ES-I3 (cell line): ENCODE measurements at regions not wholly inside any gene's neighbourhood (a gene's known extent, or its start where the extent isn't known, plus 50 kb on each side); places are given as distances from the start of the nearest gene placed in this dataset.

ENCODE experiments used
- H3K36me3 ChIP-seq: 2 replicates; pipeline ENCODE4 v1.6.1; 2013; ENCODE audit warnings: mild to moderate bottlenecking, low read length, control low read depth, moderate library complexity; ENCODE audit not compliant: insufficient read depth
- H3K4me1 ChIP-seq: 2 replicates; pipeline ENCODE4 v1.6.1; 2013; ENCODE audit warnings: mild to moderate bottlenecking, control low read depth, low read length; ENCODE audit not compliant: insufficient read depth
- H3K9ac ChIP-seq: 2 replicates; pipeline ENCODE4 v1.6.1; 2013; ENCODE audit warnings: low read depth, mild to moderate bottlenecking, low read length, moderate library complexity
- H3K9me3 ChIP-seq: 2 replicates; pipeline ENCODE4 v1.6.1; 2013; ENCODE audit warnings: mild to moderate bottlenecking, low read length, moderate library complexity; ENCODE audit not compliant: control insufficient read depth, insufficient read depth

DNA sequence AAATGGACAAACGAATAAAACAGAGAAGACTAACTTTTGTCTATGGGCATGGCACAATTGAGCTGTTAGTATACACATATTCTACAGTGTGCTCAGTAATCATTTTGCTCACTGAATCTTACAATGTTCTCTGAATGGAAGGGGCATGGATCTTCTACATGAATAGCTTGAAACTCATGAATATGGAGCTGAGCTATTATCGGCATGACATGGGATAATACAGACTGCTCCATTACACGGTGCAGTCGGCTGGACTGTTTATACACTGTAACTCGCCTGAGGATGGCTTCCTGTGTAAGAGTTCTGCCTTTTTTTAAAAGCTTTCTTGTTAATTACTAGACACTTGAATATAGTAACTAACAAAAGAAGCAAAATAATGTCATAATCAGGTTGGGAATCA lies 368.5 kb upstream of the MAD2L1 start:
- Histone ChIP-seq H3K4me1 (no peaks in the 10 kb centered on the region; the same call in 1 of the 2 replicates), H3K36me3 (no peaks in the 10 kb centered on the region), H3K9me3 (no peaks in the 10 kb centered on the region), H3K9ac (no peak overlapping the region)

DNA sequence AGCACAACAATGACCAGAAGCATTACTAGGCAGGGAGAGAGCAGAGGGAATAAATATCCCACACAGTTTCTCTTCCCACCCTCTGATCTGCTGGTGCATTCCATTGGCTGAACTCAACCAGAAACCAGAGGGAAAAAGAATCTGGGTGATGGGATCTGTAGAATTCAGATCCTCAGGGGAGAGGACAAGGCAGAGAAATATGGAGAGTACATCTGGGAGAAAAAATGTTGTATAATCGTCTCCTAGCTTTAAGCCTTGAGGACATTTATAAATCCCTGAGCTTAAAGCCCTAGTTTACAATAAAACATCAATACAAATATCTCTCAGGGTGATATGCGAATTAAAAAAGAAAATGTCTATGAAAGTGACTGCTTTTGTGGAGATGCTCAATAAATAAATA lies 368.1 kb upstream of the MAD2L1 start:
- Histone ChIP-seq H3K9ac (no peak overlapping the region), H3K9me3 (no peaks in the 10 kb centered on the region), H3K36me3 (no peaks in the 10 kb centered on the region), H3K4me1 (no peaks in the 10 kb centered on the region; the same call in 1 of the 2 replicates)

DNA sequence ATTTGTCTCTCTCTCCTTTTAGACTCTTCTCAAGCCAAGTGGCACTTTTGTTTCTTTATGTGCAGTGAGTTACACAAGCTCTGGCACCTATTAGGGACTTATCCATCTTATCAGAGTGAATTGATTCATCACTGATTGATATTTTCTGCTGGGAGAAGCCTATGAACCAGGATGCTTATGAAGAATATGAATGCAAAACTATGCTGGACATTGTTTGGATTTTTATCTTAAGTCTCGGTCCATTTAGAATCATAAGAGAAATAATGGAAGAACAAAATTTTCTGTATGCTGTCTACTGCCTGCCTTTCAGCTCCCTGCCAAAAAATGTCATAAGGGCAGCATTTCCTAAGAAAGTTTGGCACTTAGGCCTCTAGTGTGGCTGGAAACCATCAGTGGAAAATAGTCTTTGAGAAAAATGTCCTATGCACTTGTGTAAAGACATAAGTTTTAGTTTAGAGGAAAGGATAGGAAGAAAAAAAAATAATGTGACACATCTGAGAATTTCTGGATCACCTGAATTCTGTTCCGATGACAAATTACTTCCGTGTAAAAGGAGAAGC lies 365.7 kb upstream of the MAD2L1 start:
- Histone ChIP-seq H3K9me3 (no peaks in the 10 kb centered on the region), H3K4me1 (no peaks in the 10 kb centered on the region; the same call in 1 of the 2 replicates), H3K9ac (no peak overlapping the region), H3K36me3 (no peaks in the 10 kb centered on the region)

DNA sequence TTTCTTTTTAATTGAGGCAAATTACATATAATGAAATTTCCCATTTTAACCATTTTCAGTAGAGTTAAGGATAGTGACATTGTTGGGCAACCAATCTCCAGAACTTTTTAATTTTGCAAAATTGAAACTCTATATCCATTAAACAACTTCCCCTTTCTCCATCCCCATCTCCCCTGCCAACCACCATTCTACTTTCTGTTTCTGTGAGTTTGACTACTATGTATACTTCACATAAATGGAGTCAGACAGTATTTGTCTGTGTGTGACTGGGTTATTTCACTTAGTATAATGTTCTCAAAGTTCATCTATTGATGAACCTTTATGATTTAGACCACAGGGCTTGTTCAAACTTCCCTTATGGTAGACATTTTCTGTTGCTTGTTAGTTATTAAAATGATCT lies 364.5 kb upstream of the MAD2L1 start:
- Histone ChIP-seq H3K4me1 (no peaks in the 10 kb centered on the region; the same call in 1 of the 2 replicates), H3K36me3 (no peaks in the 10 kb centered on the region), H3K9ac (no peak overlapping the region), H3K9me3 (no peaks in the 10 kb centered on the region)

DNA sequence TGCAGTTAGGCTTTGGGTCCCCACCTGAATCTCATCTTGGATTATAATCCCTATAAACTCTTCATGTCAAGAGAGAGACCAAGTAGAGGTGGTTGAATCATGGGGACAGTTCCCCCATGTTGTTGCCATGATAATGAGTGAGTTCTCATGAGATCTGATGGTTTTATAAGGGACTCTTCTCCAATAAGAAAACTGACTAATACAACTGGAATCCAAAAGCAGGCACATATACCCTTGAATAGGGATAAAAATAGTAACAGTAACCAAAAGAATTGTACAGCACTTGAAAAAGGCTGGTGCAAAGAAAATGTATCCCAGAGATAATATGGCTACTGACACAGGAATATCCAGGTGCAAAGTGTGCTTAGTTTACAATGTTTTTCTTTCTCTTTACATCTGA lies 351.5 kb upstream of the MAD2L1 start:
- H3K36me3 ChIP-seq, result no peaks in the 10 kb centered on the region
- peaks cover 4% of the 10 kb centered on the region; the same call in 1 of the 2 replicates for H3K9me3 ChIP-seq
- H3K4me1 ChIP-seq, result no peaks in the 10 kb centered on the region
- H3K9ac ChIP-seq, result no peak overlapping the region

DNA sequence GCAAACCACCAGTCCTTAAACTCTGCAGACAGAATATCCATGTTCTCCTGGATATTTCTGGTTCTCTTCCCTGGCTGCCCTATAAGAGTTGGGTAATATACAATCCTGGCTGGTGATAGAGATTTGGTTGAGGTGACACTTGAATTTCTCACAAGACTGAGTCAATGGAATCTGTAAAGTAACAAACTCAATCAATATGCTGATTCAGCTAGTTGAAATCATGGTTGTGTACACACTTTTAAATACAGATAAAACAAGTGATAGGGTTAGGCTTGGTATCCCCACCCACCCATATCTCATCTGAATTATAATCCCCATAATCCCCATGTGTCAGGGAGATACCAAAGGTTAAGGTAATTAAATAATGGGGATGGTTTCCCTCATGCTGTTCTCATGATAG lies 349.2 kb upstream of the MAD2L1 start:
- H3K9me3 ChIP-seq, result peaks cover 4% of the 10 kb centered on the region; the same call in 1 of the 2 replicates

DNA sequence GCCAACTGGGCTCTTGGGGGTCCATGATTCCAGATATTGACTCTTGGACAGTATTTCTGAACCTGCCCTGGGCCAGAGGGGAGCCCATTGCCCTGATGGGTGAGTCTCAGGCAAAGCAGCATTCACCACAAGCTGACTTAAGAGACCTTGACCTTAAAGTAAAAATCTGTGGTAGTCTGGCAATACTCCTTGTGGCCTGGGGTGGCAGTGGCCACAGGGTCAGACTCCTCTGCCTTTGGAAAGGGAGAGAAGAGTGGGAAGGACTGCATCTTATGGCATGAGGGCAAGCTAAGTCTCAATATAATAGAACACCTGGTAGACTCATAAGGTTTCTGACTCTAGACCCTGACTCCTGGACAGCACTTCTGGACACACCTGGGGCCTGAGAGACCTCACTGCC lies 340.3 kb upstream of the MAD2L1 start:
- Histone ChIP-seq H3K36me3 (no peaks in the 10 kb centered on the region), H3K9ac (no peak overlapping the region), H3K9me3 (no peaks in the 10 kb centered on the region; the same call in 1 of the 2 replicates), H3K4me1 (no peaks in the 10 kb centered on the region)

More for the DNA sequence above, 349.2 kb upstream of the MAD2L1 start:
- Histone ChIP-seq H3K9ac (no peak overlapping the region), H3K4me1 (no peaks in the 10 kb centered on the region), H3K36me3 (no peaks in the 10 kb centered on the region)

DNA sequence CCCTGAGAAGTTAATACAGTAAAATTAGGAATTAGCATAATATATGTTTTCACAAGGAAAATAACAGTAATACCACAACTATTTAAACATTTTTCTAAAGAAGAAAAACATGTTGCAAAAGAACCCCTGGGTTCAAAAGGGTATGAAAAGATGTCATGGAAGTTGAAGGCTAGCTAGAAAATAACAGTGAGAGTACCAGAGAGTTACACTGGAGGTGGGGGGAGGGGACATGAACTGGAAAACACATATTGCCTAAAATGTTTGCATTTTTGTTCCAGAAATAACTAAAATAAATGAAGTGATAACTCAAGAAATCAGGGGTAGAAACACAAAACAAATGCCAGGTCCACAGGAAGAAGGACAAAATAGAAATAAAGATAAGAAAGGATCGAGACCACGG lies 336.6 kb upstream of the MAD2L1 start:
- Histone ChIP-seq H3K9ac (no peak overlapping the region), H3K4me1 (no peaks in the 10 kb centered on the region), H3K9me3 (no peaks in the 10 kb centered on the region)

DNA sequence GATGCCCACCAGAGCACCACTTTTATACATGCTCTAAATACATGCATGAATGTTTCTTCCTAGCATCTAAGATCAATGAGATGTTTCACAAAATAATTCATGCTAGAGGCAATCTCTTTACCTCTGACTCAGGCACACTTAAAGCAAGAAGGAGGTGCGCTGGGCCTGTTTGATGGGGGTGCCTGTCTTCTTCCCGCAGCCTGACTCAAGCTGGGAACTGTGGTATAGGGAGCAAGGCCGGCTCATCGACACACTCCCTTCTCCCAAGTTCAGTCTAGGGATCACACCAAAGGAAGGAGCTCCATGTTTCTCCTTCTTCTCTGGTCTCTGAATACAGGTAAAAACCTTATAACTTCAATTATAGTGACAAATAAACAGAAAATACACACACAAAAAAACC lies 333.8 kb upstream of the MAD2L1 start:
- Histone ChIP-seq H3K4me1 (no peaks in the 10 kb centered on the region), H3K9ac (no peak overlapping the region), H3K9me3 (no peaks in the 10 kb centered on the region), H3K36me3 (no peaks in the 10 kb centered on the region)

More for the DNA sequence above, 336.6 kb upstream of the MAD2L1 start:
- H3K36me3 ChIP-seq, result no peaks in the 10 kb centered on the region

DNA sequence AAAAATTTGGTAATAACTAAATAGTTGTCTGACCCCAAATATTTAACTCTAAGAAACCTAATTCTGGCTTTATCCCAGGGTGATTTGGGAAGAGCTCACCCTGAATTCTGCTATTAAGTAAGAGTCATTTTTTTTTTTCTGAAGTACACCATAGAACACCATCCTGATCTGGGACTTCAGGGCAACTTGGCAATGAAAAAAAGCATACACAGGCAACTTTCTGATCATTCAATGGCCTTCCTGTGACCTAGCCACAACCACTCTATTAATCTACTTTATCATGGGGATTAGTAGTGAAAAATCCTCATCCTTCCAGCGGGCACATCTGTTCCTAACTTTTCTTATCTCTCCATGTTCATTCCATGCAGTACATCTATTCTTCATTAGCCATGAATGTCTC lies 333.2 kb upstream of the MAD2L1 start:
- no peaks in the 10 kb centered on the region for H3K9me3 ChIP-seq
- H3K9ac ChIP-seq, result no peak overlapping the region
- H3K4me1 ChIP-seq, result no peaks in the 10 kb centered on the region
- no peaks in the 10 kb centered on the region for H3K36me3 ChIP-seq

DNA sequence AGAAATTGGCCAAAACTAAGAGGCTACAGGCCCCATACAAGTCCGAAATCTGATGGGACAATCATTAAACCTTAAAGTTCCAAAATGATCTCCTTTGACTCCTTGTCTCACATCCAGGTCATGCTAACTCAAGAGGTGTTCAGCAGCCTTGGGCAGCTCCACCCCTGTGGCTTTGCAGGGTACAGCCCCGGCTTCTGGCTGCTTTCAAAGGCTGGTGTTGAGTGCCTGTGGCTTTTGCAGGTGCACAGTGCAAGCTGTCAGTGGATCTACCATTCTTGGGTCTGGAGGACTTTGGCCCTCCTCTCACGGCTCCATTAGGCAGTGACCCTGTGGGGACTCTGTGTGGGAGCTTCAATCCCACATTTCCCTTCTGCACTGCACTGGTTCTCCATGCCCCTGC lies 329.1 kb upstream of the MAD2L1 start:
- H3K4me1 ChIP-seq, result no peaks in the 10 kb centered on the region
- no peak overlapping the region for H3K9ac ChIP-seq
- no peaks in the 10 kb centered on the region for H3K9me3 ChIP-seq
- H3K36me3 ChIP-seq, result no peaks in the 10 kb centered on the region

DNA sequence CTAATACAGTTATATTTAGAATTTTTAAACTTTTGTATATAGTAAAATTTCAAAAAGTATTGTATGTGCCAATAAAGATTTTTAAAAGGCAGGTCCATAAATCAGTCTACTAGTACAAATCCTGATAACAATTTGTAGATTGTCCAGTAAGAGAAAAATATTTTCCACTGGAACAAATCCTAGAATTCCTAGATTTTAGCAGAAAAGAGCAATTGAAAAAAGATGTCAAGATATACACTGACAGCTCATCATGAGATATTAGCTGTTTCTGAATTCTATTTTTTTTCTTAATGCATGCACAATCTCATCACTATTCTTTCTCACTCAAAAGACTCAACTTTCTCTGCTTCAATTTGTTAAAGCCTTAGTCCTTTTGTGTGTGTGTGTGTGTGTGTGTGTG lies 289.2 kb upstream of the MAD2L1 start:
- no peaks in the 10 kb centered on the region for H3K36me3 ChIP-seq
- H3K9me3 ChIP-seq, result no peaks in the 10 kb centered on the region
- no peaks in the 10 kb centered on the region for H3K4me1 ChIP-seq
- no peak overlapping the region for H3K9ac ChIP-seq

DNA sequence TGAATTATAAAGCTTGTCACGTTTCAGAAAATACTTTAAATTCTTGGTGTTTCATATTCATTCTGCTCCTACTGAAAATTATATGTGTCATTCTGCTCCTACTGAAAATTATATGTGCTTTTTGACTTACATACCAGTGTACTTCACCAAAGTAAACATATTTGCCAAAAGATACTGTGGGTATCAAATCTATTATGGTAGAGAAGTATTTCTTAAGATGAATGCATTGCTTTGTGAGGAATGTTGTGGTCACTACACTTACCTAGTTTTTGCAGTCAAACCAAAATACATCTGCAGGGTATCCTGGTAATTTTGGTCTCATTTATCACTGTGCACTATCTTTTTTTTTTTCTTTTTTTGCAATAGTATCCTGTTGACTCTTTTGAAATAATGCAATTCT lies 287.7 kb upstream of the MAD2L1 start:
- no peaks in the 10 kb centered on the region for H3K9me3 ChIP-seq
- no peaks in the 10 kb centered on the region for H3K4me1 ChIP-seq
- no peaks in the 10 kb centered on the region for H3K36me3 ChIP-seq
- H3K9ac ChIP-seq, result no peak overlapping the region

DNA sequence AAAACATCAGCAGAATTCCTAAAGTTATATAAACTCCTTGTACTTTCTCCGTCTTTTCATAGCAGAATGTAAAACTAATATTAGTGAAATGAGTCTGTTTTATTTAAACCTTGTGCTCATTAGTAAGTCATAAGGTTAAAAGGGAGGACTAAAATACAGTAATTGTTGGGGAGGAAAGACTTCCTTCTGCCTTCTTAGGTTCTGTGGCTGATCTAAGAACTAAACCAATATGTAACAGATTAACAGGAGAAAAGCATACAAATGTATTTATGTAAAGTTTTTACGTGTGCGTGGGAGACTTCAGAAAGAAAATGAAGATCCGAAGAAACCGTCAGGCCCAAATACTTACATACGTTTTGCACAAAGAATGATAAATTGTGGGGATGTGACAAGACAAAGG lies 286.6 kb upstream of the MAD2L1 start:
- Histone ChIP-seq H3K4me1 (no peaks in the 10 kb centered on the region), H3K36me3 (no peaks in the 10 kb centered on the region), H3K9me3 (no peaks in the 10 kb centered on the region), H3K9ac (no peak overlapping the region)

DNA sequence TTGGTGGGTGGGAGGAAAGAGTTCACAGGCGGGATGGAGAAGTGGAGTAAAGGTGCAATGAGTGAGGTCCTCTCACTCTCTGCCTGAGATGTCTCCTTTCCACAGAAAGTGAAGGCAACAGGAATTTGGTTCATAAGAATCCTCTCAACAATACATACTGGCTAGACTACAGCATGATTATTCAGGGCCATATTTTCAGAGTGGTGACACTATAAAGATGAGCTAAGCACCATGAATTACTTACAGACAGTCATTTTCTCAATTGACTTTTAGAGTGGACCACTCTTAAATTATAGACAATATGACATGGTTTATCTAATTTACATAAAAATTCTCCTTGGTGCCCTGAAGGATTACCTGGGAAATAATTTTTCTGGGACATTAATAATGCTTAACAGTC lies 286.1 kb upstream of the MAD2L1 start:
- Histone ChIP-seq H3K4me1 (no peaks in the 10 kb centered on the region), H3K9ac (no peak overlapping the region), H3K9me3 (no peaks in the 10 kb centered on the region), H3K36me3 (no peaks in the 10 kb centered on the region)

DNA sequence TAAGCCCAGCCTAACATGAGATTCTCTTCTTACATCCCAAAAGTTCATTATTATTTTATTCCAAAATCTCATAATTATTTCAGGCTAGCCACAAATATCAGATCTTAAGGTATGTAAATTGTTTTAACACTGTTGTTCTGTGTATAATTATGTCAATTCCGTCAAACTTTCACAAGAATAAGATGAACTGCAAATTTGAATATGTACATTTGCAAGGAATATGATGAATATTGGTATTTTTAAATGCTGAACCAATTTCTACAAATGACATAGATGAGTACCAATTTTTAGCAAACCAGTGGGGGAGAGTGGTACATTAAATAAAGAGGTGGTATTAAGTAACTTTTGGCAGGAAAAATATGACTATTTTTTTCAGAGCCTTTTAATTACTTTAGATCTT lies 282.3 kb upstream of the MAD2L1 start:
- no peaks in the 10 kb centered on the region for H3K36me3 ChIP-seq
- no peaks in the 10 kb centered on the region for H3K4me1 ChIP-seq
- no peak overlapping the region for H3K9ac ChIP-seq
- H3K9me3 ChIP-seq, result no peaks in the 10 kb centered on the region
